A549 (cell line): ENCODE measurements at regions not wholly inside any gene's neighbourhood (a gene's known extent, or its start where the extent isn't known, plus 50 kb on each side); places are given as distances from the start of the nearest gene placed in this dataset.

Source experiments
- ATAC-seq, 2 experiments: fragments of 200-7000 bp in 1 of 2; fragments of >200 bp in 1 of 2; cut with Nextera tagmentation in 1 of 2; cut with Tn5 transposase in 1 of 2; 3 replicates each; pipeline versions ENCODE4 v1.8.0 to v1.9.1; 2018 to 2020; ENCODE audit warnings: mild to moderate bottlenecking in 1 of 2, moderate library complexity in 1 of 2
- CTCF ChIA-PET: fragments of 300-600 bp; sonication (Branson Sonifier 250); formaldehyde crosslinking; extraction: SDS; loops from one replicate; lab custom pipeline; 2021; ENCODE audit warnings: antibody characterized with exemption, inconsistent platforms; lab: Yijun Ruan, JAX
- POLR2A ChIA-PET: fragments of 350-600 bp; formaldehyde crosslinking; extraction: SDS; loops from one replicate; lab custom pipeline; 2021; ENCODE audit warnings: antibody characterized with exemption, inconsistent platforms; lab: Yijun Ruan, JAX
- DNase-seq, 2 experiments: peaks; one replicate each; pipeline versions ENCODE4 v3.0.0 to v3.0.0-alpha.2; 2011 to 2016; ENCODE audit warnings: low read depth in 1 of 2, low spot score in 1 of 2
- FAIRE-seq: peaks from 2 replicates; lab custom pipeline; 2011; peaks lifted over from hg19 to GRCh38; lab: Jason Lieb, UNC
- H3K27ac ChIP-seq, 2 experiments: fragments of >200 bp; sonication (Bioruptor Twin); formaldehyde crosslinking; 3 replicates each; pipeline ENCODE4 v1.5.1; 2016 to 2017
- H3K4me1 ChIP-seq: fragments of >200 bp; sonication (Bioruptor Twin); formaldehyde crosslinking; 3 replicates; pipeline ENCODE4 v1.6.1; 2016
- H3K4me2 ChIP-seq: fragments of >200 bp; sonication (Bioruptor Twin); formaldehyde crosslinking; 3 replicates; pipeline ENCODE4 v1.6.1; 2016
- H3K4me3 ChIP-seq: fragments of >200 bp; sonication (Bioruptor Twin); formaldehyde crosslinking; 3 replicates; pipeline ENCODE4 v1.5.1; 2016
- H3K9me3 ChIP-seq: fragments of >200 bp; sonication (Bioruptor Twin); formaldehyde crosslinking; 3 replicates; pipeline ENCODE4 v1.6.1; 2016
- CBX8 ChIP-seq: fragments of 200-600 bp; sonication (generic); IDR thresholded peaks from 2 replicates; pipeline ENCODE4 v1.6.1; 2016
- CEBPB ChIP-seq, 2 experiments: fragments of >200 bp in 1 of 2; sonication (Bioruptor Twin) in 1 of 2; formaldehyde crosslinking in 1 of 2; IDR thresholded peaks; 2 replicates each; pipeline ENCODE4 v1.6.1; 2012 to 2016
- CHD4 ChIP-seq: fragments of 200-600 bp; sonication (generic); IDR thresholded peaks from 2 replicates; pipeline ENCODE4 v1.6.1; 2016; ENCODE audit warnings: antibody characterized with exemption, mild to moderate bottlenecking, borderline replicate concordance
- EHF ChIP-seq: fragments of 250-450 bp; sonication (Bioruptor Pico); IDR thresholded peaks from 2 replicates; pipeline ENCODE4 v1.5.0; 2020; ENCODE audit warnings: mild to moderate bottlenecking
- FOXS1 ChIP-seq: fragments of 250-450 bp; sonication (Bioruptor Pico); IDR thresholded peaks from 2 replicates; pipeline ENCODE4 v1.5.0; 2020; ENCODE audit warnings: mild to moderate bottlenecking, moderate library complexity
- GATA3 ChIP-seq: IDR thresholded peaks from 2 replicates; pipeline ENCODE4 v1.6.1; 2012; ENCODE audit warnings: borderline replicate concordance
- HDAC2 ChIP-seq: fragments of 200-600 bp; sonication (generic); IDR thresholded peaks from 2 replicates; pipeline ENCODE4 v1.6.1; 2016
- HEYL ChIP-seq: fragments of 250-450 bp; sonication (Bioruptor Pico); IDR thresholded peaks from 2 replicates; pipeline ENCODE4 v1.8.0; 2021; ENCODE audit warnings: mild to moderate bottlenecking, moderate library complexity
- HOXA7 ChIP-seq: fragments of 250-450 bp; sonication (Bioruptor Pico); IDR thresholded peaks from 2 replicates; pipeline ENCODE4 v1.5.0; 2020; ENCODE audit warnings: mild to moderate bottlenecking, moderate library complexity
- HOXB13 ChIP-seq: fragments of 250-450 bp; sonication (Bioruptor Pico); IDR thresholded peaks from 2 replicates; pipeline ENCODE4 v1.5.0; 2020; ENCODE audit warnings: low read depth, mild to moderate bottlenecking, moderate library complexity
- HOXB5 ChIP-seq: fragments of 250-450 bp; sonication (Bioruptor Pico); IDR thresholded peaks from 2 replicates; pipeline ENCODE4 v1.5.0; 2020; ENCODE audit warnings: mild to moderate bottlenecking, moderate library complexity
- JUNB ChIP-seq: fragments of >200 bp; sonication (Bioruptor Twin); formaldehyde crosslinking; IDR thresholded peaks from 2 replicates; pipeline ENCODE4 v1.6.1; 2016
- KDM1A ChIP-seq: fragments of 200-600 bp; sonication (generic); IDR thresholded peaks from 2 replicates; pipeline ENCODE4 v1.6.1; 2016; ENCODE audit warnings: low read depth, mild to moderate bottlenecking
- MAZ ChIP-seq: fragments of 150-350 bp; IDR thresholded peaks from 2 replicates; pipeline ENCODE4 v1.6.1; 2014; ENCODE audit warnings: antibody characterized with exemption, low read depth, low read length, borderline replicate concordance
- NFE2L2 ChIP-seq: fragments of 150-350 bp; conservative IDR thresholded peaks from 2 replicates; pipeline ENCODE4 v1.6.1; 2014; ENCODE audit warnings: low read length
- NR3C1 ChIP-seq: fragments of >200 bp; sonication (Bioruptor Twin); formaldehyde crosslinking; IDR thresholded peaks from 3 replicates; pipeline ENCODE4 v1.6.1; 2017
- POLR2AphosphoS2 ChIP-seq: conservative IDR thresholded peaks from 2 replicates; pipeline ENCODE4 v1.6.1; 2012; ENCODE audit warnings: low read length, improper control_type of control experiment, inconsistent platforms
- RAD21 ChIP-seq, 2 experiments: fragments of >200 bp in 1 of 2; sonication (Bioruptor Twin) in 1 of 2; formaldehyde crosslinking in 1 of 2; IDR thresholded peaks in 1 of 2; conservative IDR thresholded peaks in 1 of 2; 2 replicates in 1 of 2; 3 replicates in 1 of 2; pipeline ENCODE4 v1.6.1; 2012 to 2018; ENCODE audit warnings: inconsistent platforms in 1 of 2
- RARB ChIP-seq: fragments of 250-450 bp; sonication (Bioruptor Pico); IDR thresholded peaks from 2 replicates; pipeline ENCODE4 v1.8.0; 2021; ENCODE audit warnings: mild to moderate bottlenecking, moderate library complexity
- RCOR1 ChIP-seq: fragments of 150-350 bp; IDR thresholded peaks from 2 replicates; pipeline ENCODE4 v1.6.1; 2014; ENCODE audit warnings: antibody characterized with exemption, low read length, low read depth
- RNF2 ChIP-seq: fragments of 200-600 bp; sonication (generic); IDR thresholded peaks from 2 replicates; pipeline ENCODE4 v1.6.1; 2016; ENCODE audit warnings: low read depth, mild to moderate bottlenecking, antibody characterized with exemption, moderate library complexity, borderline replicate concordance
- SMC3 ChIP-seq: fragments of >200 bp; sonication (Bioruptor Twin); formaldehyde crosslinking; IDR thresholded peaks from 3 replicates; pipeline ENCODE4 v1.6.1; 2018; ENCODE audit warnings: inconsistent platforms
- TFCP2L1 ChIP-seq: fragments of 250-450 bp; sonication (Bioruptor Pico); IDR thresholded peaks from 2 replicates; pipeline ENCODE4 v1.5.0; 2021; ENCODE audit warnings: mild to moderate bottlenecking
- ZC3H11A ChIP-seq: fragments of 450-650 bp; IDR thresholded peaks from 2 replicates; pipeline ENCODE4 v1.6.1; 2014; ENCODE audit warnings: antibody characterized with exemption, mild to moderate bottlenecking
- ZFP36 ChIP-seq: fragments of 450-650 bp; IDR thresholded peaks from 2 replicates; pipeline ENCODE4 v1.6.1; 2014; ENCODE audit warnings: borderline replicate concordance; ENCODE audit not compliant: partially characterized antibody
- ZSCAN20 ChIP-seq: fragments of 250-450 bp; sonication (Bioruptor Pico); IDR thresholded peaks from 2 replicates; pipeline ENCODE4 v1.8.0; 2022; ENCODE audit warnings: mild to moderate bottlenecking, moderate library complexity
- WGBS: methylation state at CpG from one replicate; pipeline ENCODE4 v1.1.6; 2017; ENCODE audit errors: missing lambda C conversion rate; 5-methylcytosine and 5-hydroxymethylcytosine counted together
- TF ChIP-seq, protein P1 (sequence below): fragments of 450-650 bp; IDR thresholded peaks from 2 replicates; pipeline ENCODE4 v1.6.1; 2014; ENCODE audit warnings: antibody characterized with exemption
- TF ChIP-seq, protein P2 (sequence below): fragments of >200 bp; sonication (Bioruptor Twin); formaldehyde crosslinking; IDR thresholded peaks from 2 replicates; pipeline ENCODE4 v1.6.1; 2016
- TF ChIP-seq, protein P3 (sequence below): fragments of 150-350 bp; IDR thresholded peaks from 2 replicates; pipeline ENCODE4 v1.6.1; 2014; ENCODE audit warnings: low read depth, mild to moderate bottlenecking, low read length
- TF ChIP-seq, protein P4 (sequence below): fragments of >200 bp; sonication (Bioruptor Twin); formaldehyde crosslinking; IDR thresholded peaks from 3 replicates; pipeline ENCODE4 v1.6.1; 2016
- TF ChIP-seq, protein P5 (sequence below): IDR thresholded peaks from 2 replicates; pipeline ENCODE4 v1.6.1; 2012

DNA sequence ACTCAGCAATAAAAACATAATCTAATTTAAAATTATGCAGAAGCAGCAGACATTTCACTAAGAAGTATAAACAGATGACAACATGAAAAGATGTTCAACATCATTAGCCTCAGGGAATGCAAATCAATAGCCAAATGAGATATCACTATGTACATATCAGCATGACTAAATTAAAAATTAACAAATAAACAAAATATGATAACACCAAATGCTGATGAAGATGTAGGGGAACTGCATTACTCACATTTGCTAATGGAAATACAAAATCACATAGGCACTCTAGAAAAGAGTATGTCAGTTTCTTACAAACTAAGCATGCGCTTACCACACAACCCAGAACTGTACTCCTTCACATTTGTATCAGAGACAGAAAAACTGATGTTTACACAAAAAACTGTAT is 487.2 kb upstream of the REG3G start:
- DNase-seq (no peak), FAIRE-seq (no peak), ATAC-seq (no peak)
- Histone ChIP-seq H3K4me1 (no peaks in the 10 kb centered on the region), H3K4me3 (no peak overlapping the region), H3K9me3 (0 out of 3 replicates have a peak, but pooled peaks cover 3% of the 10 kb centered on the region), H3K4me2 (no peak overlapping the region), H3K27ac (no peak overlapping the region)
- CTCF ChIA-PET = no interaction called here
- WGBS = 24% methylated on average over 1 of the region's 1 CpG
- POLR2A ChIA-PET = no interaction called here
- TF ChIP-seq RNF2 (no peak), HOXB13 (no peak), RARB (no peak), HEYL (CRISPR knock-in tag) (no peak), ZSCAN20 (no peak), ZFP36 (no peak), NR3C1 (no peak), NFE2L2 (no peak), GATA3 (no peak), CBX8 (no peak), HOXA7 (no peak), HOXB5 (CRISPR knock-in tag) (no peak), JUNB (no peak)
- TF ChIP-seq, protein P1, sequence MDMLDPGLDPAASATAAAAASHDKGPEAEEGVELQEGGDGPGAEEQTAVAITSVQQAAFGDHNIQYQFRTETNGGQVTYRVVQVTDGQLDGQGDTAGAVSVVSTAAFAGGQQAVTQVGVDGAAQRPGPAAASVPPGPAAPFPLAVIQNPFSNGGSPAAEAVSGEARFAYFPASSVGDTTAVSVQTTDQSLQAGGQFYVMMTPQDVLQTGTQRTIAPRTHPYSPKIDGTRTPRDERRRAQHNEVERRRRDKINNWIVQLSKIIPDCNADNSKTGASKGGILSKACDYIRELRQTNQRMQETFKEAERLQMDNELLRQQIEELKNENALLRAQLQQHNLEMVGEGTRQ = no peak
- TF ChIP-seq, protein P2, sequence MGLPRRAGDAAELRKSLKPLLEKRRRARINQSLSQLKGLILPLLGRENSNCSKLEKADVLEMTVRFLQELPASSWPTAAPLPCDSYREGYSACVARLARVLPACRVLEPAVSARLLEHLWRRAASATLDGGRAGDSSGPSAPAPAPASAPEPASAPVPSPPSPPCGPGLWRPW = no peak
- TF ChIP-seq, protein P3, sequence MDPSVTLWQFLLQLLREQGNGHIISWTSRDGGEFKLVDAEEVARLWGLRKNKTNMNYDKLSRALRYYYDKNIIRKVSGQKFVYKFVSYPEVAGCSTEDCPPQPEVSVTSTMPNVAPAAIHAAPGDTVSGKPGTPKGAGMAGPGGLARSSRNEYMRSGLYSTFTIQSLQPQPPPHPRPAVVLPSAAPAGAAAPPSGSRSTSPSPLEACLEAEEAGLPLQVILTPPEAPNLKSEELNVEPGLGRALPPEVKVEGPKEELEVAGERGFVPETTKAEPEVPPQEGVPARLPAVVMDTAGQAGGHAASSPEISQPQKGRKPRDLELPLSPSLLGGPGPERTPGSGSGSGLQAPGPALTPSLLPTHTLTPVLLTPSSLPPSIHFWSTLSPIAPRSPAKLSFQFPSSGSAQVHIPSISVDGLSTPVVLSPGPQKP = no peak
- TF ChIP-seq, protein P4, sequence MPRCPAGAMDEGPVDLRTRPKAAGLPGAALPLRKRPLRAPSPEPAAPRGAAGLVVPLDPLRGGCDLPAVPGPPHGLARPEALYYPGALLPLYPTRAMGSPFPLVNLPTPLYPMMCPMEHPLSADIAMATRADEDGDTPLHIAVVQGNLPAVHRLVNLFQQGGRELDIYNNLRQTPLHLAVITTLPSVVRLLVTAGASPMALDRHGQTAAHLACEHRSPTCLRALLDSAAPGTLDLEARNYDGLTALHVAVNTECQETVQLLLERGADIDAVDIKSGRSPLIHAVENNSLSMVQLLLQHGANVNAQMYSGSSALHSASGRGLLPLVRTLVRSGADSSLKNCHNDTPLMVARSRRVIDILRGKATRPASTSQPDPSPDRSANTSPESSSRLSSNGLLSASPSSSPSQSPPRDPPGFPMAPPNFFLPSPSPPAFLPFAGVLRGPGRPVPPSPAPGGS = no peak

DNA sequence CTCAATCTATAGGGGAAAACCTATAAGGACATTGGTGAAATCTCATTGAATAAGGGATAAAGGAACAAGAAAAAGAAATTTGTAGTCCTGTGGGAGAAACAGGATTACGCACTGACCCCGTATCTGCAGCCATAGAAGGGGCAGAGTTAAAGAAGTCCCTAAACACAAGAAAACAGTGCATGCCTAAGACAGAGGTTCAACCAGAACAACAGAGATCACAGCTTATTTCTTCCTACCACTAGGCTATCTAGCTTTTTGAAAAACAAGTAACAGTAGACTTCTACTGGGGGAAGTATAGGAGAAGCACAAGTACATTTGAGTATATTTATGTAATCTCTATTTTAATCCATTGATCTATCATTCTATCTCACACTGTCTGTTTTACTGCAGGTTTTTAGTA is 485.2 kb upstream of the REG3G start:
- no peak for ATAC-seq
- POLR2A ChIA-PET = no interaction called here
- no peak overlapping the region for H3K27ac ChIP-seq
- 0 out of 3 replicates have a peak, but pooled peaks cover 3% of the 10 kb centered on the region for H3K9me3 ChIP-seq
- H3K4me2 ChIP-seq = no peak overlapping the region
- H3K4me3 ChIP-seq = no peak overlapping the region
- FAIRE-seq = no peak
- WGBS = 0% methylated on average over 2 of the region's 2 CpGs
- TF ChIP-seq SMC3 (no peak), ZC3H11A (no peak), TFCP2L1 (CRISPR knock-in tag) (no peak), RAD21 (conservative IDR thresholded peaks at IDR 0.05 in 1 of 2, IDR thresholded peaks at IDR 0.05 in 1 of 2) (no peak), KDM1A (no peak)
- H3K4me1 ChIP-seq = no peaks in the 10 kb centered on the region
- no peak for DNase-seq
- CTCF ChIA-PET = no interaction called here

DNA sequence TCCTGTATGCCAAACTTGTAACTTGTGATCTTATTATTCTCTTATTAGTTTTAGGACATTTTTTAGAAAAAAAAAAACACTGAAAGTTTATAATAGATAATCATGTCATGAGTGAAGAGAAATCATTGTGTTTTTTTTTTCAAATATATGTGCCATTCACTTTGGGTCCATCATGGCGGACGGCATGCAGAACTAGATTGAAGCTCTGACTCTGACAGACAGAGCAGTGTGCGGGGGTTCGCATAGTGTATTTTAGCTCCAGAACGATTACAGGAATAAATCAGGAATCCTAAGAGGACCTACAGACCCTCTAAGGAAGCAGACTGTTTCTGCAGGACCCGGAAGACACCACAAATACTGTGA is 484.4 kb upstream of the REG3G start:
- H3K4me3 ChIP-seq = no peak overlapping the region
- H3K4me2 ChIP-seq = no peak overlapping the region
- FAIRE-seq (no peak), ATAC-seq (no peak), DNase-seq (no peak)
- WGBS = 42% methylated on average over 6 of the region's 6 CpGs
- H3K4me1 ChIP-seq = no peaks in the 10 kb centered on the region
- ChIA-PET POLR2A (no interaction called here), CTCF (no interaction called here)
- H3K27ac ChIP-seq = no peak overlapping the region
- TF ChIP-seq FOXS1 (CRISPR knock-in tag) (no peak), SMC3 (no peak), HOXB13 (no peak), EHF (CRISPR knock-in tag) (no peak), HDAC2 (no peak), MAZ (no peak), CEBPB (IDR thresholded peaks at IDR 0.05) (no peak), RCOR1 (no peak), POLR2AphosphoS2 (no peak), JUNB (no peak), CHD4 (no peak)
- TF ChIP-seq, protein P5, sequence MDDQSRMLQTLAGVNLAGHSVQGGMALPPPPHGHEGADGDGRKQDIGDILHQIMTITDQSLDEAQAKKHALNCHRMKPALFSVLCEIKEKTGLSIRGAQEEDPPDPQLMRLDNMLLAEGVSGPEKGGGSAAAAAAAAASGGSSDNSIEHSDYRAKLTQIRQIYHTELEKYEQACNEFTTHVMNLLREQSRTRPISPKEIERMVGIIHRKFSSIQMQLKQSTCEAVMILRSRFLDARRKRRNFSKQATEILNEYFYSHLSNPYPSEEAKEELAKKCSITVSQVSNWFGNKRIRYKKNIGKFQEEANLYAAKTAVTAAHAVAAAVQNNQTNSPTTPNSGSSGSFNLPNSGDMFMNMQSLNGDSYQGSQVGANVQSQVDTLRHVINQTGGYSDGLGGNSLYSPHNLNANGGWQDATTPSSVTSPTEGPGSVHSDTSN = no peak
- H3K9me3 ChIP-seq = peaks cover 3% of the 10 kb centered on the region; the same call in 1 of the 3 replicates
